ENCODE measurements at regions not wholly inside any gene's neighbourhood (a gene's known extent, or its start where the extent isn't known, plus 50 kb on each side); places are given as distances from the start of the nearest gene placed in this dataset.

DNA sequence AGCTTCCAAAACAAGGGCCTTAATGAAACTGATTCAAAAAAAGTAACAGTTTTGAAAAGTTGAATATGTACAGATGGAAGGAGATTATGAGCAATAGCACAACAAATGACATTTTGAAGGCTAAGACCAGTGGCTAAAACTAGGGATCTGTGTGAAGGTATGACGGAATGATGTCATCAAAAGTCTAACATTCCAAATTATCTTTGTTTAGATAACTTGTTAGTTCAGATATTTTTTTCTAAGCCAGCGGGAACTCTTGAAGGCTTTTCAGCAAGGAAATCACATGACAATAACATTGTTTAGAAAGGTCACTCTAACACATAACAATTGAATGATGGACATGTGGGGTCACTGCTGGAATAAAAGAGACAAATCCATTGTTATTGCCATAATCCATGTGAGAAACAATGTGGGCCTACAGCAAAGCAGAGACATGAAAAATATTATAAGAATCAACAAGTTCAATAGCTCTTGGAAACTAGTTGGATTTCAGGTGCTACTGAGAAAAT is 260.5 kb downstream of the CASP12 start:
- TF ChIP-seq, protein P1, sequence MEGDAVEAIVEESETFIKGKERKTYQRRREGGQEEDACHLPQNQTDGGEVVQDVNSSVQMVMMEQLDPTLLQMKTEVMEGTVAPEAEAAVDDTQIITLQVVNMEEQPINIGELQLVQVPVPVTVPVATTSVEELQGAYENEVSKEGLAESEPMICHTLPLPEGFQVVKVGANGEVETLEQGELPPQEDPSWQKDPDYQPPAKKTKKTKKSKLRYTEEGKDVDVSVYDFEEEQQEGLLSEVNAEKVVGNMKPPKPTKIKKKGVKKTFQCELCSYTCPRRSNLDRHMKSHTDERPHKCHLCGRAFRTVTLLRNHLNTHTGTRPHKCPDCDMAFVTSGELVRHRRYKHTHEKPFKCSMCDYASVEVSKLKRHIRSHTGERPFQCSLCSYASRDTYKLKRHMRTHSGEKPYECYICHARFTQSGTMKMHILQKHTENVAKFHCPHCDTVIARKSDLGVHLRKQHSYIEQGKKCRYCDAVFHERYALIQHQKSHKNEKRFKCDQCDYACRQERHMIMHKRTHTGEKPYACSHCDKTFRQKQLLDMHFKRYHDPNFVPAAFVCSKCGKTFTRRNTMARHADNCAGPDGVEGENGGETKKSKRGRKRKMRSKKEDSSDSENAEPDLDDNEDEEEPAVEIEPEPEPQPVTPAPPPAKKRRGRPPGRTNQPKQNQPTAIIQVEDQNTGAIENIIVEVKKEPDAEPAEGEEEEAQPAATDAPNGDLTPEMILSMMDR (IDR thresholded peaks at IDR 0.05; ENCODE audit: insufficient read depth, low read length, poor library complexity, severe bottlenecking), result no peak
- no peak for TF ChIP-seq EZH2phosphoT487 (conservative IDR thresholded peaks at IDR 0.05; ENCODE audit: low read length)

Data from SU-DHL-6 (cell line).